GM23338 (cell line): ENCODE measurements at regions not wholly inside any gene's neighbourhood (a gene's known extent, or its start where the extent isn't known, plus 50 kb on each side); places are given as distances from the start of the nearest gene placed in this dataset.

ENCODE experiments used
- ATAC-seq: fragments of 200-7000 bp; cut with Tn5 transposase; 3 replicates; pipeline ENCODE4 v1.9.1; 2020
- DNase-seq: peaks from one replicate; pipeline ENCODE4 v3.0.0-alpha.2; 2015; ENCODE audit warnings: low spot score
- H2AFZ ChIP-seq: fragments of 200-600 bp; sonication (generic); 2 replicates; pipeline ENCODE4 v1.8.0; 2016; ENCODE audit warnings: antibody characterized with exemption, mild to moderate bottlenecking, moderate library complexity
- H3F3A ChIP-seq: fragments of 200-600 bp; sonication (generic); replicated peaks from 2 replicates; pipeline ENCODE4 v1.8.0; 2017; ENCODE audit warnings: antibody characterized with exemption, mixed run types, low read depth
- H3K27ac ChIP-seq: fragments of 200-600 bp; sonication (generic); 2 replicates; pipeline ENCODE4 v1.6.1; 2016; ENCODE audit warnings: low read depth
- H3K27me3 ChIP-seq: fragments of 200-600 bp; sonication (generic); 2 replicates; pipeline ENCODE4 v1.8.0; 2016; ENCODE audit warnings: mild to moderate bottlenecking, mixed run types, moderate library complexity; ENCODE audit not compliant: insufficient read depth
- H3K36me3 ChIP-seq: fragments of 200-600 bp; sonication (generic); 2 replicates; pipeline ENCODE4 v1.8.0; 2016; ENCODE audit warnings: mild to moderate bottlenecking; ENCODE audit not compliant: insufficient read depth
- H3K4me1 ChIP-seq: fragments of 200-600 bp; sonication (generic); 2 replicates; pipeline ENCODE4 v1.8.0; 2016; ENCODE audit warnings: mild to moderate bottlenecking, moderate library complexity; ENCODE audit not compliant: insufficient read depth
- H3K4me2 ChIP-seq: fragments of 200-600 bp; sonication (generic); 2 replicates; pipeline ENCODE4 v1.7.1; 2017; ENCODE audit warnings: mixed run types
- H3K4me3 ChIP-seq: fragments of 200-600 bp; sonication (generic); 2 replicates; pipeline ENCODE4 v1.6.1; 2016; ENCODE audit warnings: mixed run types
- H3K79me2 ChIP-seq: fragments of 200-600 bp; sonication (generic); replicated peaks from 2 replicates; pipeline ENCODE4 v1.8.0; 2017; ENCODE audit warnings: mild to moderate bottlenecking; ENCODE audit not compliant: insufficient read depth
- H3K9me2 ChIP-seq: fragments of 200-600 bp; sonication (generic); 2 replicates; pipeline ENCODE4 v1.8.0; 2017; ENCODE audit not compliant: insufficient read depth
- H4K20me1 ChIP-seq: fragments of 200-600 bp; sonication (generic); replicated peaks from 2 replicates; pipeline ENCODE4 v1.8.0; 2017; ENCODE audit warnings: mild to moderate bottlenecking; ENCODE audit not compliant: insufficient read depth
- H3K27ac Mint-ChIP-seq: 2 replicates; pipeline ENCODE4 v1.8.0; 2020; ENCODE audit warnings: inconsistent platforms, mild to moderate bottlenecking, moderate library complexity, mixed read lengths
- H3K27me3 Mint-ChIP-seq: 3 replicates; pipeline ENCODE4 v1.8.0; 2022; ENCODE audit warnings: low read depth, mild to moderate bottlenecking, moderate library complexity, mixed read lengths, inconsistent platforms; ENCODE audit not compliant: insufficient read depth, poor library complexity
- H3K36me3 Mint-ChIP-seq: 3 replicates; pipeline ENCODE4 v1.8.0; 2021; ENCODE audit warnings: low read depth, mild to moderate bottlenecking, inconsistent platforms, moderate library complexity, mixed read lengths
- H3K4me1 Mint-ChIP-seq: 3 replicates; pipeline ENCODE4 v1.8.0; 2020; ENCODE audit warnings: mild to moderate bottlenecking, inconsistent platforms, mixed read lengths
- H3K4me3 Mint-ChIP-seq: 3 replicates; pipeline ENCODE4 v1.8.0; 2021; ENCODE audit warnings: moderate library complexity, mild to moderate bottlenecking, inconsistent platforms, mixed read lengths
- H3K9me3 Mint-ChIP-seq: 3 replicates; pipeline ENCODE4 v1.8.0; 2020; ENCODE audit warnings: moderate library complexity, mild to moderate bottlenecking, inconsistent platforms, mixed read lengths
- CREB1 ChIP-seq: fragments of 250-450 bp; sonication (Bioruptor Pico); IDR thresholded peaks from 2 replicates; pipeline ENCODE4 v1.5.0; 2020; ENCODE audit warnings: low read depth, mild to moderate bottlenecking, moderate library complexity
- CTCF ChIP-seq, 2 experiments: fragments of 200-600 bp in 1 of 2; sonication (generic) in 1 of 2; conservative IDR thresholded peaks; 2 replicates each; pipeline versions ENCODE4 v1.5.1 to v1.6.1; 2016 to 2017; ENCODE audit warnings: antibody characterized with exemption in 2 of 2, low read depth in 2 of 2, mild to moderate bottlenecking in 2 of 2, moderate library complexity in 1 of 2
- ETS1 ChIP-seq: IDR thresholded peaks from 2 replicates; pipeline ENCODE4 v1.6.1; 2016; ENCODE audit warnings: antibody characterized with exemption
- EZH2 ChIP-seq: fragments of 200-600 bp; sonication (generic); IDR thresholded peaks from one replicate; pipeline ENCODE4 v1.8.0; 2017; ENCODE audit warnings: antibody characterized with exemption, mild to moderate bottlenecking, low read depth; ENCODE audit not compliant: unreplicated experiment
- EZH2phosphoT487 ChIP-seq: fragments of 200-600 bp; sonication (generic); IDR thresholded peaks from one replicate; pipeline ENCODE4 v1.8.1; 2018; ENCODE audit warnings: antibody characterized with exemption; ENCODE audit not compliant: unreplicated experiment
- JUNB ChIP-seq: IDR thresholded peaks from one replicate; pipeline ENCODE4 v1.6.1; 2016; ENCODE audit warnings: antibody characterized with exemption; ENCODE audit not compliant: unreplicated experiment
- NANOG ChIP-seq: IDR thresholded peaks from 2 replicates; pipeline ENCODE4 v1.6.1; 2016; ENCODE audit warnings: antibody characterized with exemption, borderline replicate concordance
- POLR2AphosphoS5 ChIP-seq: IDR thresholded peaks from 2 replicates; pipeline ENCODE4 v1.6.1; 2016; ENCODE audit warnings: antibody characterized with exemption, low read depth
- REST ChIP-seq: IDR thresholded peaks from one replicate; pipeline ENCODE4 v1.6.1; 2018; ENCODE audit warnings: antibody characterized with exemption; ENCODE audit not compliant: unreplicated experiment
- STAT1 ChIP-seq: IDR thresholded peaks from one replicate; pipeline ENCODE4 v1.6.1; 2016; ENCODE audit warnings: antibody characterized with exemption; ENCODE audit not compliant: unreplicated experiment
- ZNF114 ChIP-seq: fragments of 250-450 bp; sonication (Bioruptor Pico); IDR thresholded peaks from 2 replicates; pipeline ENCODE4 v1.5.0; 2020; ENCODE audit warnings: mild to moderate bottlenecking, moderate library complexity
- ZNF331 ChIP-seq: fragments of 250-450 bp; sonication (Bioruptor Pico); IDR thresholded peaks from 2 replicates; pipeline ENCODE4 v1.5.0; 2020; ENCODE audit warnings: low read depth, mild to moderate bottlenecking, moderate library complexity
- ZNF462 ChIP-seq: fragments of 250-450 bp; sonication (Bioruptor Pico); IDR thresholded peaks from 2 replicates; pipeline ENCODE4 v1.5.0; 2020; ENCODE audit warnings: mild to moderate bottlenecking, moderate library complexity

- H3K4me3 Mint-ChIP-seq: no peak overlapping the region
- H3K4me1 Mint-ChIP-seq: no peaks in the 10 kb centered on the region
- H3K27me3 Mint-ChIP-seq: no peaks in the 10 kb centered on the region
- no peak overlapping the region for H3K4me3 ChIP-seq
- no peaks in the 10 kb centered on the region for H3K9me3 Mint-ChIP-seq
- no peaks in the 10 kb centered on the region for H3K9me2 ChIP-seq
- no peaks in the 10 kb centered on the region for H4K20me1 ChIP-seq
- no peak overlapping the region for H3K27ac ChIP-seq
- no peak for DNase-seq
- H3K79me2 ChIP-seq: no peaks in the 10 kb centered on the region
- H3K36me3 Mint-ChIP-seq: no peaks in the 10 kb centered on the region
- no peak for ATAC-seq
- TF ChIP-seq STAT1 (no peak), REST (no peak), NANOG (no peak), EZH2 (no peak), CTCF (conservative IDR thresholded peaks at IDR 0.05; ENCODE audit: low read depth in 2 of 2) (no peak), CREB1 (no peak), EZH2phosphoT487 (no peak), JUNB (no peak), ZNF114 (no peak), POLR2AphosphoS5 (no peak), ZNF462 (CRISPR knock-in tag) (no peak), ETS1 (no peak), ZNF331 (CRISPR knock-in tag) (no peak)
- H3K27ac Mint-ChIP-seq: no peak overlapping the region
- no peaks in the 10 kb centered on the region for H3K27me3 ChIP-seq
- H2AFZ ChIP-seq: no peak overlapping the region
- no peak overlapping the region for H3K4me2 ChIP-seq
- H3K36me3 ChIP-seq: no peaks in the 10 kb centered on the region
- H3K4me1 ChIP-seq: no peaks in the 10 kb centered on the region
- H3F3A ChIP-seq: no peaks in the 10 kb centered on the region
Measured at GRCh38 chr4:18894928-18895327, 873.4 kb upstream of the LCORL start.
